WTC11 (cell line): ENCODE measurements at regions not wholly inside any gene's neighbourhood (a gene's known extent, or its start where the extent isn't known, plus 50 kb on each side); places are given as distances from the start of the nearest gene placed in this dataset.
A peak's percentile ranks its signal among the peaks of the same experiment; 100 is the strongest.

Experiments
- ATAC-seq: fragments of 200-7000 bp; cut with Tn5 transposase; 2 replicates; pipeline ENCODE4 v1.10.0; 2021; ENCODE audit warnings: mild to moderate bottlenecking, moderate library complexity
- CTCF ChIA-PET: fragments of 300-600 bp; sonication (Branson Sonifier 250); formaldehyde crosslinking; loops from one replicate; lab custom pipeline; 2021; ENCODE audit warnings: antibody characterized with exemption; lab: Charles Lee
- POLR2A ChIA-PET: fragments of 350-600 bp; sonication (Branson Sonifier 250); formaldehyde crosslinking; loops from one replicate; lab custom pipeline; 2021; ENCODE audit warnings: antibody characterized with exemption; lab: Charles Lee
- DNase-seq: peaks from one replicate; pipeline ENCODE4 v3.0.0; 2021; ENCODE audit warnings: low spot score
- H3K27ac Mint-ChIP-seq: 2 replicates; pipeline ENCODE4 v1.8.0; 2021; ENCODE audit warnings: mixed read lengths
- H3K27me3 Mint-ChIP-seq: 2 replicates; pipeline ENCODE4 v1.8.0; 2021; ENCODE audit warnings: low read depth, mild to moderate bottlenecking, moderate library complexity, mixed read lengths
- H3K36me3 Mint-ChIP-seq: 2 replicates; pipeline ENCODE4 v1.8.0; 2021; ENCODE audit warnings: mixed read lengths
- H3K4me1 Mint-ChIP-seq: 2 replicates; pipeline ENCODE4 v1.8.0; 2022; ENCODE audit warnings: mixed read lengths
- H3K4me3 Mint-ChIP-seq: 2 replicates; pipeline ENCODE4 v1.8.0; 2021; ENCODE audit warnings: mild to moderate bottlenecking, moderate library complexity, mixed read lengths
- H3K9me3 Mint-ChIP-seq: 2 replicates; pipeline ENCODE4 v1.8.0; 2021; ENCODE audit warnings: mixed read lengths
- EMX1 ChIP-seq: fragments of 250-450 bp; sonication (Bioruptor Pico); IDR thresholded peaks from 2 replicates; pipeline ENCODE4 v1.8.0; 2021; ENCODE audit warnings: mild to moderate bottlenecking
- FOXJ3 ChIP-seq: sonication (generic); formaldehyde crosslinking; IDR thresholded peaks from 2 replicates; pipeline ENCODE4 v1.9.0; 2021; ENCODE audit warnings: missing genetic modification reagents, mild to moderate bottlenecking, borderline replicate concordance
- JUN ChIP-seq: sonication (generic); formaldehyde crosslinking; IDR thresholded peaks from 2 replicates; pipeline ENCODE4 v1.8.0; 2023; ENCODE audit warnings: mild to moderate bottlenecking, missing genetic modification reagents
- MYBL2 ChIP-seq: sonication (generic); formaldehyde crosslinking; IDR thresholded peaks from 2 replicates; pipeline ENCODE4 v1.8.1; 2023; ENCODE audit warnings: mild to moderate bottlenecking, moderate library complexity, missing genetic modification reagents
- PRRX2 ChIP-seq: fragments of 250-450 bp; sonication (Bioruptor Pico); IDR thresholded peaks from 2 replicates; pipeline ENCODE4 v1.8.0; 2021; ENCODE audit warnings: mild to moderate bottlenecking
- TEAD1 ChIP-seq: sonication (generic); formaldehyde crosslinking; IDR thresholded peaks from 2 replicates; pipeline ENCODE4 v1.8.0; 2022; ENCODE audit warnings: mild to moderate bottlenecking, missing genetic modification reagents
- ZBTB21 ChIP-seq: sonication (generic); formaldehyde crosslinking; IDR thresholded peaks from 2 replicates; pipeline ENCODE4 v1.8.1; 2023; ENCODE audit warnings: mild to moderate bottlenecking, missing genetic modification reagents, borderline replicate concordance
- ZNF138 ChIP-seq: sonication (generic); formaldehyde crosslinking; conservative IDR thresholded peaks from 2 replicates; pipeline ENCODE4 v1.8.1; 2022; ENCODE audit warnings: mild to moderate bottlenecking, moderate library complexity, missing genetic modification reagents
- ZNF263 ChIP-seq: sonication (generic); formaldehyde crosslinking; IDR thresholded peaks from 2 replicates; pipeline ENCODE4 v1.8.1; 2022; ENCODE audit warnings: low read depth, mild to moderate bottlenecking, moderate library complexity, missing genetic modification reagents
- TF ChIP-seq, protein P1 (sequence below): sonication (generic); formaldehyde crosslinking; IDR thresholded peaks from 2 replicates; pipeline ENCODE4 v1.8.0; 2023; ENCODE audit warnings: mild to moderate bottlenecking, missing genetic modification reagents
- TF ChIP-seq, protein P2 (sequence below): fragments of 250-450 bp; sonication (Bioruptor Pico); IDR thresholded peaks from 2 replicates; pipeline ENCODE4 v1.9.0; 2021; ENCODE audit warnings: mild to moderate bottlenecking
- TF ChIP-seq, protein P3 (sequence below): fragments of 200-600 bp; IDR thresholded peaks from 2 replicates; pipeline ENCODE4 v1.8.0; 2022; ENCODE audit warnings: antibody characterized with exemption
- TF ChIP-seq, protein P4 (sequence below): sonication (generic); formaldehyde crosslinking; IDR thresholded peaks from 2 replicates; pipeline ENCODE4 v1.8.0; 2022; ENCODE audit warnings: mild to moderate bottlenecking, missing genetic modification reagents
- TF ChIP-seq, protein P5 (sequence below): sonication (generic); formaldehyde crosslinking; IDR thresholded peaks from 2 replicates; pipeline ENCODE4 v1.8.1; 2023; ENCODE audit warnings: mild to moderate bottlenecking, missing genetic modification reagents, moderate library complexity

DNA sequence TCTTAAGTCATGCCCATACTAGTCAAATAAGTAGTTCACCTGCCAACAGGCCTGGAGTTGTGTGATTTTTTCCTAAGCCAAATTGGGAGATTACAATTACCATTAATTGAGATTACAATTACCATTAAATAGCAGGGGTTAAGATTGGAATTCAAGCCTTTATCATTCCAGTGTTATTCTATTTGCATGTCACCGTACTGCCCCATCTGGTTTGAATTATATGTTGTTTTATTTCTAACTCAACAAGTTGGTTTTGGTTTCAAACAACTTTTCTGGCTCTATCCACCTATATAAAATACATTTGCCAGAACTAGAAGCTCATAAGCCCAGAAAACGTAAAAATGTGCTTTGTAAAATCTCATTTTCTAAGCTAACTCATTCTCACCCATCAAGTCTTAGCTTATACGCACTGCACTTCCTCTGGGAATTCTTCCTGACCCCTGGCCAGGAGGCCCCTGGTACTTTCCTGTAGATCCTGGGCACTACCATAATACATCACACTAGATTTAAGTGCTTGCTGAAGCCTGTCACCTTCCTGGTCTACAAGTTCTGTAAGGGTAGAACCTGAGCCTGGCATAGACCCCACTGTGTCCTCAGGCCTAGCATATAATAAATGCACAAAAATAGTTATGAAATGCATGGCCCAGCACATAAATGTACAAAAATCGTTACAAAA, 242.0 kb upstream of the TRPM3 start:
- peaks cover 61% of the 10 kb centered on the region for H3K4me1 Mint-ChIP-seq
- no peaks in the 10 kb centered on the region for H3K9me3 Mint-ChIP-seq
- no peaks in the 10 kb centered on the region for H3K27me3 Mint-ChIP-seq
- ChIA-PET CTCF (interaction anchor here (1.0 to 1.4 kb wide), 2 partner anchors 7 to 84 kb away, joined by 3 read pairs; no protein-coding TSS in a partner anchor), POLR2A (no interaction called here)
- peak; percentile 63 for ATAC-seq
- peak overlapping the region; percentile 75 for H3K27ac Mint-ChIP-seq
- no peak for TF ChIP-seq JUN (CRISPR knock-in tag)
- TF ChIP-seq, protein P1, sequence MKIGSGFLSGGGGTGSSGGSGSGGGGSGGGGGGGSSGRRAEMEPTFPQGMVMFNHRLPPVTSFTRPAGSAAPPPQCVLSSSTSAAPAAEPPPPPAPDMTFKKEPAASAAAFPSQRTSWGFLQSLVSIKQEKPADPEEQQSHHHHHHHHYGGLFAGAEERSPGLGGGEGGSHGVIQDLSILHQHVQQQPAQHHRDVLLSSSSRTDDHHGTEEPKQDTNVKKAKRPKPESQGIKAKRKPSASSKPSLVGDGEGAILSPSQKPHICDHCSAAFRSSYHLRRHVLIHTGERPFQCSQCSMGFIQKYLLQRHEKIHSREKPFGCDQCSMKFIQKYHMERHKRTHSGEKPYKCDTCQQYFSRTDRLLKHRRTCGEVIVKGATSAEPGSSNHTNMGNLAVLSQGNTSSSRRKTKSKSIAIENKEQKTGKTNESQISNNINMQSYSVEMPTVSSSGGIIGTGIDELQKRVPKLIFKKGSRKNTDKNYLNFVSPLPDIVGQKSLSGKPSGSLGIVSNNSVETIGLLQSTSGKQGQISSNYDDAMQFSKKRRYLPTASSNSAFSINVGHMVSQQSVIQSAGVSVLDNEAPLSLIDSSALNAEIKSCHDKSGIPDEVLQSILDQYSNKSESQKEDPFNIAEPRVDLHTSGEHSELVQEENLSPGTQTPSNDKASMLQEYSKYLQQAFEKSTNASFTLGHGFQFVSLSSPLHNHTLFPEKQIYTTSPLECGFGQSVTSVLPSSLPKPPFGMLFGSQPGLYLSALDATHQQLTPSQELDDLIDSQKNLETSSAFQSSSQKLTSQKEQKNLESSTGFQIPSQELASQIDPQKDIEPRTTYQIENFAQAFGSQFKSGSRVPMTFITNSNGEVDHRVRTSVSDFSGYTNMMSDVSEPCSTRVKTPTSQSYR (CRISPR knock-in tag): no peak
- TF ChIP-seq, protein P2, sequence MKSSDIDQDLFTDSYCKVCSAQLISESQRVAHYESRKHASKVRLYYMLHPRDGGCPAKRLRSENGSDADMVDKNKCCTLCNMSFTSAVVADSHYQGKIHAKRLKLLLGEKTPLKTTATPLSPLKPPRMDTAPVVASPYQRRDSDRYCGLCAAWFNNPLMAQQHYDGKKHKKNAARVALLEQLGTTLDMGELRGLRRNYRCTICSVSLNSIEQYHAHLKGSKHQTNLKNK (CRISPR knock-in tag): no peak
- TF ChIP-seq ZNF263 (CRISPR knock-in tag): no peak
- TF ChIP-seq, protein P3, sequence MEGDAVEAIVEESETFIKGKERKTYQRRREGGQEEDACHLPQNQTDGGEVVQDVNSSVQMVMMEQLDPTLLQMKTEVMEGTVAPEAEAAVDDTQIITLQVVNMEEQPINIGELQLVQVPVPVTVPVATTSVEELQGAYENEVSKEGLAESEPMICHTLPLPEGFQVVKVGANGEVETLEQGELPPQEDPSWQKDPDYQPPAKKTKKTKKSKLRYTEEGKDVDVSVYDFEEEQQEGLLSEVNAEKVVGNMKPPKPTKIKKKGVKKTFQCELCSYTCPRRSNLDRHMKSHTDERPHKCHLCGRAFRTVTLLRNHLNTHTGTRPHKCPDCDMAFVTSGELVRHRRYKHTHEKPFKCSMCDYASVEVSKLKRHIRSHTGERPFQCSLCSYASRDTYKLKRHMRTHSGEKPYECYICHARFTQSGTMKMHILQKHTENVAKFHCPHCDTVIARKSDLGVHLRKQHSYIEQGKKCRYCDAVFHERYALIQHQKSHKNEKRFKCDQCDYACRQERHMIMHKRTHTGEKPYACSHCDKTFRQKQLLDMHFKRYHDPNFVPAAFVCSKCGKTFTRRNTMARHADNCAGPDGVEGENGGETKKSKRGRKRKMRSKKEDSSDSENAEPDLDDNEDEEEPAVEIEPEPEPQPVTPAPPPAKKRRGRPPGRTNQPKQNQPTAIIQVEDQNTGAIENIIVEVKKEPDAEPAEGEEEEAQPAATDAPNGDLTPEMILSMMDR: no peak
- no peak for TF ChIP-seq PRRX2 (CRISPR knock-in tag)
- TF ChIP-seq ZBTB21 (CRISPR knock-in tag): no peak
- peak overlapping the region; percentile 5; the same call in 1 of the 2 replicates for H3K4me3 Mint-ChIP-seq
- no peaks in the 10 kb centered on the region; the same call in 1 of the 2 replicates for H3K36me3 Mint-ChIP-seq
- no peak for DNase-seq

DNA sequence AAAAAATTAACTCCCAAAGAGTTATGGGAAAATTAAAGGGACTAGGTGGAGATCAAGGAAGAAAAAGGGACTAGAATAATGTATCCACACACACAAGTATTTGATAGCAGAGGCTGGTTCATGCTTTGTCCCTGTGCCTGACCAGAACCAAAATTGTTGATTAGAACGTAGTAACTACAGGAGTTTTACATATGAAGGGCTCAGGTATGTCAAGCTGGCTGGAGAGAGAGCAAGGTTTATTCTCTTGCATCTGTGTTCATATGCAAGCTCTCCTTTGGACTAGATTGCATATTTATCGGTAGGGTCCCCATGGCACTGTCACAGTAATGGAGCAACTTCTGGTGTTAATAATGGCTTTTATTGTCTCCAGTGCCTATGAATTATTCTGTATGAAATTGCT, 239.9 kb upstream of the TRPM3 start:
- peak; percentile 68 for ATAC-seq
- Mint-ChIP-seq H3K27me3 (no peaks in the 10 kb centered on the region), H3K36me3 (no peaks in the 10 kb centered on the region; the same call in 1 of the 2 replicates)
- ChIA-PET CTCF (interaction anchor here (0.5 to 1.1 kb wide), 2 partner anchors 28 to 324 kb away, joined by 3 read pairs; no protein-coding TSS in a partner anchor), POLR2A (no interaction called here)
- TF ChIP-seq TEAD1 (0 out of 2 replicates have a peak, but pooled peaks have one; percentile 28), ZNF138 (CRISPR knock-in tag) (no peak)
- TF ChIP-seq, all 79 proteins: peak for 1
- DNase-seq: no peak
- Mint-ChIP-seq H3K9me3 (no peaks in the 10 kb centered on the region), H3K4me1 (peaks cover 66% of the 10 kb centered on the region), H3K27ac (peak overlapping the region; percentile 50), H3K4me3 (no peak overlapping the region)

DNA sequence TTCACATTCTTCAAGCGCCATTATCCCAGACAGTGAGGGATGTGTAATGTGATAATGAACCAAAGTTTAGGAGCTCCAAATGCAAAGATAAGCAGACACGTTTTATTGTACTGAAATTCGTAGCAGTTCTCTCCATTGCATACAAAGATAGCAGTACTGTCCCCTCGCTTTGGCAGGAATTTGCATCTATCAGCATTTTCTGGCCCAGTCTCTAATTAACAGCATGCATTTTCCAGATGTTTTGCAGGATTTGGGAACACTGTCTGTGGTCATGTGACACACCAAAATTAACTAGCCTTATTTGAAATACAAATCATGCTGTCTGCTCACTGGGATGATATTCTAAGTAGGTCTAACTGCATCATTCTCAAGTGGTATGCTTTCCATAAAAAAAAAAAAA, 235.9 kb upstream of the TRPM3 start:
- H3K36me3 Mint-ChIP-seq: no peaks in the 10 kb centered on the region; the same call in 1 of the 2 replicates
- no peak overlapping the region for H3K4me3 Mint-ChIP-seq
- H3K9me3 Mint-ChIP-seq: no peaks in the 10 kb centered on the region
- H3K27ac Mint-ChIP-seq: no peak overlapping the region
- CTCF ChIA-PET: interaction anchor here (3.6 kb wide), 1 partner anchor 72 kb away, joined by 19 read pairs; no protein-coding TSS in a partner anchor
- POLR2A ChIA-PET: no interaction called here
- H3K27me3 Mint-ChIP-seq: no peaks in the 10 kb centered on the region
- TF ChIP-seq MYBL2 (CRISPR knock-in tag) (no peak), FOXJ3 (CRISPR knock-in tag) (no peak), EMX1 (CRISPR knock-in tag) (no peak), TEAD1 (no peak)
- TF ChIP-seq, protein P4, sequence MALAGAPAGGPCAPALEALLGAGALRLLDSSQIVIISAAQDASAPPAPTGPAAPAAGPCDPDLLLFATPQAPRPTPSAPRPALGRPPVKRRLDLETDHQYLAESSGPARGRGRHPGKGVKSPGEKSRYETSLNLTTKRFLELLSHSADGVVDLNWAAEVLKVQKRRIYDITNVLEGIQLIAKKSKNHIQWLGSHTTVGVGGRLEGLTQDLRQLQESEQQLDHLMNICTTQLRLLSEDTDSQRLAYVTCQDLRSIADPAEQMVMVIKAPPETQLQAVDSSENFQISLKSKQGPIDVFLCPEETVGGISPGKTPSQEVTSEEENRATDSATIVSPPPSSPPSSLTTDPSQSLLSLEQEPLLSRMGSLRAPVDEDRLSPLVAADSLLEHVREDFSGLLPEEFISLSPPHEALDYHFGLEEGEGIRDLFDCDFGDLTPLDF (CRISPR knock-in tag): no peak
- TF ChIP-seq, protein P5, sequence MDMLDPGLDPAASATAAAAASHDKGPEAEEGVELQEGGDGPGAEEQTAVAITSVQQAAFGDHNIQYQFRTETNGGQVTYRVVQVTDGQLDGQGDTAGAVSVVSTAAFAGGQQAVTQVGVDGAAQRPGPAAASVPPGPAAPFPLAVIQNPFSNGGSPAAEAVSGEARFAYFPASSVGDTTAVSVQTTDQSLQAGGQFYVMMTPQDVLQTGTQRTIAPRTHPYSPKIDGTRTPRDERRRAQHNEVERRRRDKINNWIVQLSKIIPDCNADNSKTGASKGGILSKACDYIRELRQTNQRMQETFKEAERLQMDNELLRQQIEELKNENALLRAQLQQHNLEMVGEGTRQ (CRISPR knock-in tag): peak; percentile 49
- ATAC-seq (no peak), DNase-seq (no peak)
- H3K4me1 Mint-ChIP-seq: peaks cover 52% of the 10 kb centered on the region
